ENCODE measurements at regions not wholly inside any gene's neighbourhood (a gene's known extent, or its start where the extent isn't known, plus 50 kb on each side); places are given as distances from the start of the nearest gene placed in this dataset.

DNA sequence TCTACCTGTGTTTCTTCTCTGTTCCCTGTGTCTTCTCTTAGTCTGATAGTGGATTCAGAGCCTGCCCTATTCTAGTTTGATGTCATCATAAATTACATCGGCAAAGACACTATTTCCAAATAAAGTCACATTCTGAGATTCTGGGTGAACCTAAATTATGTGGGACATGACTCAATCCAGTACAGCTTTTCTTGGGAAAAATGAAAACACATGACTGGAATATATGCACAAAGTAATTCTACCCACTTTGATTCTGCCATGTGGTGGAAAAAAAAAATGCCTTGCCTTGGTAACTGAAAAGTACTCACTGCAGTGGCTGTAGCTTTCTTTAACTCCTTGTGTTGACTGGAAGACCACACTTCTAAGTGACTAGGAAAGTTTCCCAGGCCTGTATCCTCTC, 73.7 kb downstream of the LRATD1 start:
- TF ChIP-seq, protein P1, sequence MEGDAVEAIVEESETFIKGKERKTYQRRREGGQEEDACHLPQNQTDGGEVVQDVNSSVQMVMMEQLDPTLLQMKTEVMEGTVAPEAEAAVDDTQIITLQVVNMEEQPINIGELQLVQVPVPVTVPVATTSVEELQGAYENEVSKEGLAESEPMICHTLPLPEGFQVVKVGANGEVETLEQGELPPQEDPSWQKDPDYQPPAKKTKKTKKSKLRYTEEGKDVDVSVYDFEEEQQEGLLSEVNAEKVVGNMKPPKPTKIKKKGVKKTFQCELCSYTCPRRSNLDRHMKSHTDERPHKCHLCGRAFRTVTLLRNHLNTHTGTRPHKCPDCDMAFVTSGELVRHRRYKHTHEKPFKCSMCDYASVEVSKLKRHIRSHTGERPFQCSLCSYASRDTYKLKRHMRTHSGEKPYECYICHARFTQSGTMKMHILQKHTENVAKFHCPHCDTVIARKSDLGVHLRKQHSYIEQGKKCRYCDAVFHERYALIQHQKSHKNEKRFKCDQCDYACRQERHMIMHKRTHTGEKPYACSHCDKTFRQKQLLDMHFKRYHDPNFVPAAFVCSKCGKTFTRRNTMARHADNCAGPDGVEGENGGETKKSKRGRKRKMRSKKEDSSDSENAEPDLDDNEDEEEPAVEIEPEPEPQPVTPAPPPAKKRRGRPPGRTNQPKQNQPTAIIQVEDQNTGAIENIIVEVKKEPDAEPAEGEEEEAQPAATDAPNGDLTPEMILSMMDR (IDR thresholded peaks at IDR 0.05), result no peak
- no peak for TF ChIP-seq EP300 (IDR thresholded peaks at IDR 0.05)
- TF ChIP-seq POLR2A (IDR thresholded peaks at IDR 0.05; ENCODE audit: low read depth), result no peak
